ENCODE measurements at regions not wholly inside any gene's neighbourhood (a gene's known extent, or its start where the extent isn't known, plus 50 kb on each side); places are given as distances from the start of the nearest gene placed in this dataset.

- no peak overlapping the region for H2AFZ ChIP-seq (ENCODE audit: control insufficient read depth, low read depth, low read length)
- FAIRE-seq (no peak), DNase-seq (ENCODE audit: low read depth, low spot score) (no peak), ATAC-seq (no peak)
- intact Hi-C loops (cut with micrococcal nuclease; ENCODE audit: unreplicated experiment) (no loop called here), in situ Hi-C loops (cut with MboI) (loop anchor here (25.0 kb wide), 1 partner anchor 815 kb away; no protein-coding TSS in a partner anchor)
- no peak for TF ChIP-seq PAX5 (IDR thresholded peaks at IDR 0.05; ENCODE audit: borderline replicate concordance, low read depth, low read length)
- TF ChIP-seq ZNF207 (IDR thresholded peaks at IDR 0.05; ENCODE audit: borderline replicate concordance) = no peak
- TF ChIP-seq, protein P1, sequence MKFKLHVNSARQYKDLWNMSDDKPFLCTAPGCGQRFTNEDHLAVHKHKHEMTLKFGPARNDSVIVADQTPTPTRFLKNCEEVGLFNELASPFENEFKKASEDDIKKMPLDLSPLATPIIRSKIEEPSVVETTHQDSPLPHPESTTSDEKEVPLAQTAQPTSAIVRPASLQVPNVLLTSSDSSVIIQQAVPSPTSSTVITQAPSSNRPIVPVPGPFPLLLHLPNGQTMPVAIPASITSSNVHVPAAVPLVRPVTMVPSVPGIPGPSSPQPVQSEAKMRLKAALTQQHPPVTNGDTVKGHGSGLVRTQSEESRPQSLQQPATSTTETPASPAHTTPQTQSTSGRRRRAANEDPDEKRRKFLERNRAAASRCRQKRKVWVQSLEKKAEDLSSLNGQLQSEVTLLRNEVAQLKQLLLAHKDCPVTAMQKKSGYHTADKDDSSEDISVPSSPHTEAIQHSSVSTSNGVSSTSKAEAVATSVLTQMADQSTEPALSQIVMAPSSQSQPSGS (IDR thresholded peaks at IDR 0.05; ENCODE audit: low read length) = no peak
- no peak for TF ChIP-seq FOXK2 (IDR thresholded peaks at IDR 0.05)
- TF ChIP-seq IKZF1 (conservative IDR thresholded peaks at IDR 0.05) = no peak
- no peak for TF ChIP-seq NR2F1 (conservative IDR thresholded peaks at IDR 0.05)
- no peak for TF ChIP-seq ZBED1 (IDR thresholded peaks at IDR 0.05; ENCODE audit: borderline replicate concordance)
- TF ChIP-seq BMI1 (IDR thresholded peaks at IDR 0.05; ENCODE audit: borderline replicate concordance) = no peak
- no peak for TF ChIP-seq YBX1 (IDR thresholded peaks at IDR 0.05)
- TF ChIP-seq, protein P2, sequence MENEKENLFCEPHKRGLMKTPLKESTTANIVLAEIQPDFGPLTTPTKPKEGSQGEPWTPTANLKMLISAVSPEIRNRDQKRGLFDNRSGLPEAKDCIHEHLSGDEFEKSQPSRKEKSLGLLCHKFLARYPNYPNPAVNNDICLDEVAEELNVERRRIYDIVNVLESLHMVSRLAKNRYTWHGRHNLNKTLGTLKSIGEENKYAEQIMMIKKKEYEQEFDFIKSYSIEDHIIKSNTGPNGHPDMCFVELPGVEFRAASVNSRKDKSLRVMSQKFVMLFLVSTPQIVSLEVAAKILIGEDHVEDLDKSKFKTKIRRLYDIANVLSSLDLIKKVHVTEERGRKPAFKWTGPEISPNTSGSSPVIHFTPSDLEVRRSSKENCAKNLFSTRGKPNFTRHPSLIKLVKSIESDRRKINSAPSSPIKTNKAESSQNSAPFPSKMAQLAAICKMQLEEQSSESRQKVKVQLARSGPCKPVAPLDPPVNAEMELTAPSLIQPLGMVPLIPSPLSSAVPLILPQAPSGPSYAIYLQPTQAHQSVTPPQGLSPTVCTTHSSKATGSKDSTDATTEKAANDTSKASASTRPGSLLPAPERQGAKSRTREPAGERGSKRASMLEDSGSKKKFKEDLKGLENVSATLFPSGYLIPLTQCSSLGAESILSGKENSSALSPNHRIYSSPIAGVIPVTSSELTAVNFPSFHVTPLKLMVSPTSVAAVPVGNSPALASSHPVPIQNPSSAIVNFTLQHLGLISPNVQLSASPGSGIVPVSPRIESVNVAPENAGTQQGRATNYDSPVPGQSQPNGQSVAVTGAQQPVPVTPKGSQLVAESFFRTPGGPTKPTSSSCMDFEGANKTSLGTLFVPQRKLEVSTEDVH (IDR thresholded peaks at IDR 0.05; ENCODE audit: low read depth, partially characterized antibody) = no peak
- no peak for TF ChIP-seq TAF1 (IDR thresholded peaks at IDR 0.05; ENCODE audit: borderline replicate concordance, low read depth, low read length)
- TF ChIP-seq, protein P3, sequence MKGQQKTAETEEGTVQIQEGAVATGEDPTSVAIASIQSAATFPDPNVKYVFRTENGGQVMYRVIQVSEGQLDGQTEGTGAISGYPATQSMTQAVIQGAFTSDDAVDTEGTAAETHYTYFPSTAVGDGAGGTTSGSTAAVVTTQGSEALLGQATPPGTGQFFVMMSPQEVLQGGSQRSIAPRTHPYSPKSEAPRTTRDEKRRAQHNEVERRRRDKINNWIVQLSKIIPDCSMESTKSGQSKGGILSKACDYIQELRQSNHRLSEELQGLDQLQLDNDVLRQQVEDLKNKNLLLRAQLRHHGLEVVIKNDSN (IDR thresholded peaks at IDR 0.05; ENCODE audit: borderline replicate concordance, extremely low read length, insufficient read depth, low read depth, low read length) = no peak
- TF ChIP-seq PAX8 (IDR thresholded peaks at IDR 0.05) = no peak
- no peak for TF ChIP-seq RCOR1 (conservative IDR thresholded peaks at IDR 0.05; ENCODE audit: low read depth, low read length)
- POLR2A ChIA-PET = no interaction called here
- no peaks in the 10 kb centered on the region for H3K27me3 ChIP-seq (replicated peaks in 1 of 2; ENCODE audit: control insufficient read depth in 2 of 2, insufficient read depth in 2 of 2, low read length in 1 of 2)
- H3K9ac ChIP-seq (ENCODE audit: control insufficient read depth, insufficient read depth, low read length) = no peak overlapping the region
- H3K9me3 ChIP-seq (replicated peaks; ENCODE audit: control insufficient read depth, insufficient read depth, low read length) = no peaks in the 10 kb centered on the region
- no peak overlapping the region for H3K4me2 ChIP-seq (ENCODE audit: control insufficient read depth, insufficient read depth)
- CTCF ChIA-PET = interaction anchor here (0.8 to 4.1 kb wide), 2 partner anchors 8 to 12 kb away, joined by 3 to 15 read pairs; no protein-coding TSS in a partner anchor
- WGBS (ENCODE audit: insufficient coverage, insufficient replicate concordance, low lambda C conversion rate, missing lambda C conversion rate) = 5% methylated on average over 14 of the region's 14 CpGs
- no peak overlapping the region for H3K27ac ChIP-seq (ENCODE audit: control insufficient read depth, insufficient read depth)
- H3K36me3 ChIP-seq (ENCODE audit: control insufficient read depth in 2 of 2, insufficient read depth in 2 of 2, low read length in 1 of 2) = no peaks in the 10 kb centered on the region
- no peaks in the 10 kb centered on the region for H4K20me1 ChIP-seq (ENCODE audit: control insufficient read depth, insufficient read depth)
- SMC1A ChIA-PET (ENCODE audit: uncharacterized antibody, unreplicated experiment) = no interaction called here
- no peaks in the 10 kb centered on the region for H3K79me2 ChIP-seq (ENCODE audit: control insufficient read depth, insufficient read depth, low read length)
- RAD21 ChIA-PET (ENCODE audit: unreplicated experiment) = no interaction called here
- H3K4me3 ChIP-seq = no peak overlapping the region
- no TSS peak for BruUV-seq (replicated peaks)
- H3K4me1 ChIP-seq (ENCODE audit: control insufficient read depth, insufficient read depth, low read length) = no peaks in the 10 kb centered on the region
Observed at GRCh38 chr1:5522531-5523145, 469.6 kb downstream of the NPHP4 start.
